H1 (cell line): ENCODE measurements at regions not wholly inside any gene's neighbourhood (a gene's known extent, or its start where the extent isn't known, plus 50 kb on each side); places are given as distances from the start of the nearest gene placed in this dataset.

Experiments
- ASH2L ChIP-seq: fragments of 200-600, 300-600 bp; sonication (generic); IDR thresholded peaks from one replicate; pipeline ENCODE4 v1.7.1; 2017; ENCODE audit warnings: low read length
- EGR1 ChIP-seq: IDR thresholded peaks from 2 replicates; pipeline ENCODE4 v1.6.1; 2011; ENCODE audit warnings: low read depth, low read length, borderline replicate concordance
- EP300 ChIP-seq, 2 experiments: IDR thresholded peaks; 1 replicate in 1 of 2; 2 replicates in 1 of 2; pipeline ENCODE4 v1.6.1; 2011 to 2012; ENCODE audit warnings: low read depth in 2 of 2, low read length in 2 of 2, mild to moderate bottlenecking in 2 of 2, borderline replicate concordance in 1 of 2, inconsistent platforms in 1 of 2, moderate library complexity in 1 of 2
- POLR2A ChIP-seq, 2 experiments: IDR thresholded peaks; 1 replicate in 1 of 2; 2 replicates in 1 of 2; pipeline ENCODE4 v1.6.1; 2011; ENCODE audit warnings: low read depth in 2 of 2, low read length in 2 of 2, mild to moderate bottlenecking in 2 of 2; ENCODE audit errors: control extremely low read depth in 1 of 2
- POLR2AphosphoS5 ChIP-seq: IDR thresholded peaks from 2 replicates; pipeline ENCODE4 v1.6.1; 2011; ENCODE audit warnings: low read depth, low read length
- SUZ12 ChIP-seq: fragments of 200-600 bp; sonication (generic); IDR thresholded peaks from 2 replicates; pipeline ENCODE4 v1.6.1; 2012; ENCODE audit warnings: mild to moderate bottlenecking, inconsistent platforms, low read length, moderate library complexity, mixed read lengths
- TAF1 ChIP-seq: IDR thresholded peaks from 2 replicates; pipeline ENCODE4 v1.6.1; 2011; ENCODE audit warnings: mild to moderate bottlenecking, low read depth, low read length
- TCF12 ChIP-seq: IDR thresholded peaks from 2 replicates; pipeline ENCODE4 v1.6.1; 2011; ENCODE audit warnings: low read depth, mild to moderate bottlenecking, low read length
- TF ChIP-seq, protein P1 (sequence below), 3 experiments: IDR thresholded peaks; 1 replicate in 2 of 3; 2 replicates in 1 of 3; pipeline versions ENCODE4 v1.5.1 to v1.6.1; 2011; ENCODE audit warnings: low read length in 3 of 3, mild to moderate bottlenecking in 3 of 3, inconsistent platforms in 2 of 3, low read depth in 1 of 3, moderate library complexity in 1 of 3; ENCODE audit not compliant: insufficient read depth in 1 of 3; ENCODE audit errors: control extremely low read depth in 1 of 3
- TF ChIP-seq, protein P2 (sequence below): IDR thresholded peaks from 2 replicates; pipeline ENCODE4 v1.6.1; 2012; ENCODE audit warnings: low read length, inconsistent platforms

DNA sequence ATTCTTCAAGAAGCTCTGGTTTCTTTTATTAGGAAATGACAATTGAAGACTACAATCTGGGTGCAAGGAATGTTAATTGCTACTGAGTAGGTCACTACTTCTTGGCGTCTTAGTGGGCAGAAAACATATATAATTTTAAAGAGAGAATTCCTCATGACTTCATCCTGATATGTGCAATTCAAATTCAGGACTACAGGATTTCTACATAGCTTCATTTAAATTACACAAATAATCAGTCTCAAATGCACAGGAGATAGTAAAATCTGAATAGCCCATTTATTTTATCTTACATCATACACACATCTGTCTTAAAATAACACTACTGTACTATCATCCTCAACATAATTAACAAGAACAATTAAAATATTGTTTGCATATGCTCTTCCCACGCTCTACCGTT, 52.5 kb upstream of the GPR149 start:
- TF ChIP-seq EP300 (IDR thresholded peaks at IDR 0.05; ENCODE audit: borderline replicate concordance in 1 of 2, low read depth in 2 of 2, low read length in 2 of 2) (no peak), EGR1 (no peak), POLR2AphosphoS5 (no peak), TAF1 (no peak), TCF12 (no peak), POLR2A (IDR thresholded peaks at IDR 0.05; ENCODE audit: control extremely low read depth in 1 of 2, low read depth in 2 of 2, low read length in 2 of 2) (no peak), ASH2L (no peak), SUZ12 (no peak)
- TF ChIP-seq, protein P1, sequence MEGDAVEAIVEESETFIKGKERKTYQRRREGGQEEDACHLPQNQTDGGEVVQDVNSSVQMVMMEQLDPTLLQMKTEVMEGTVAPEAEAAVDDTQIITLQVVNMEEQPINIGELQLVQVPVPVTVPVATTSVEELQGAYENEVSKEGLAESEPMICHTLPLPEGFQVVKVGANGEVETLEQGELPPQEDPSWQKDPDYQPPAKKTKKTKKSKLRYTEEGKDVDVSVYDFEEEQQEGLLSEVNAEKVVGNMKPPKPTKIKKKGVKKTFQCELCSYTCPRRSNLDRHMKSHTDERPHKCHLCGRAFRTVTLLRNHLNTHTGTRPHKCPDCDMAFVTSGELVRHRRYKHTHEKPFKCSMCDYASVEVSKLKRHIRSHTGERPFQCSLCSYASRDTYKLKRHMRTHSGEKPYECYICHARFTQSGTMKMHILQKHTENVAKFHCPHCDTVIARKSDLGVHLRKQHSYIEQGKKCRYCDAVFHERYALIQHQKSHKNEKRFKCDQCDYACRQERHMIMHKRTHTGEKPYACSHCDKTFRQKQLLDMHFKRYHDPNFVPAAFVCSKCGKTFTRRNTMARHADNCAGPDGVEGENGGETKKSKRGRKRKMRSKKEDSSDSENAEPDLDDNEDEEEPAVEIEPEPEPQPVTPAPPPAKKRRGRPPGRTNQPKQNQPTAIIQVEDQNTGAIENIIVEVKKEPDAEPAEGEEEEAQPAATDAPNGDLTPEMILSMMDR (IDR thresholded peaks at IDR 0.05; ENCODE audit: control extremely low read depth in 1 of 3, insufficient read depth in 1 of 3, low read depth in 1 of 3, low read length in 3 of 3), result no peak
- TF ChIP-seq, protein P2, sequence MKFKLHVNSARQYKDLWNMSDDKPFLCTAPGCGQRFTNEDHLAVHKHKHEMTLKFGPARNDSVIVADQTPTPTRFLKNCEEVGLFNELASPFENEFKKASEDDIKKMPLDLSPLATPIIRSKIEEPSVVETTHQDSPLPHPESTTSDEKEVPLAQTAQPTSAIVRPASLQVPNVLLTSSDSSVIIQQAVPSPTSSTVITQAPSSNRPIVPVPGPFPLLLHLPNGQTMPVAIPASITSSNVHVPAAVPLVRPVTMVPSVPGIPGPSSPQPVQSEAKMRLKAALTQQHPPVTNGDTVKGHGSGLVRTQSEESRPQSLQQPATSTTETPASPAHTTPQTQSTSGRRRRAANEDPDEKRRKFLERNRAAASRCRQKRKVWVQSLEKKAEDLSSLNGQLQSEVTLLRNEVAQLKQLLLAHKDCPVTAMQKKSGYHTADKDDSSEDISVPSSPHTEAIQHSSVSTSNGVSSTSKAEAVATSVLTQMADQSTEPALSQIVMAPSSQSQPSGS, result no peak
